K562 (cell line): ENCODE measurements at regions not wholly inside any gene's neighbourhood (a gene's known extent, or its start where the extent isn't known, plus 50 kb on each side); places are given as distances from the start of the nearest gene placed in this dataset.

Experiments used
- ATAC-seq: fragments of 200-7000 bp; cut with Tn5 transposase; 3 replicates; pipeline ENCODE4 v1.9.1; 2020; ENCODE audit warnings: moderate library complexity
- BruUV-seq: library from RNA; stranded (reverse); fragments of 400-500 nt; replicated peaks from 2 replicates; lab custom pipeline; 2021; lab: Mats Ljungman, UMichigan
- CTCF ChIA-PET: fragments of 300-600 bp; formaldehyde crosslinking; extraction: SDS; loops from one replicate; lab custom pipeline; 2021; ENCODE audit warnings: low intra/inter-chr PET ratio; lab: Yijun Ruan, JAX
- POLR2A ChIA-PET: fragments of 300-600, 350-650 bp; sonication (Branson Sonifier 250); formaldehyde crosslinking; extraction: SDS; loops from one replicate; lab custom pipeline; 2021; ENCODE audit warnings: antibody characterized with exemption, inconsistent platforms; lab: Yijun Ruan, JAX
- DNase-seq, 4 experiments: peaks; one replicate each; pipeline versions ENCODE4 v3.0.0 to v3.0.0-alpha.2; 2011 to 2018; ENCODE audit warnings: low spot score in 3 of 4, mixed read lengths in 3 of 4; ENCODE audit errors: extremely low read depth in 1 of 4
- FAIRE-seq: peaks from 2 replicates; lab custom pipeline; 2011; peaks lifted over from hg19 to GRCh38; lab: Jason Lieb, UNC
- H2AFZ ChIP-seq: 2 replicates; pipeline ENCODE4 v1.6.0; 2011; ENCODE audit warnings: low read depth, low read length, control low read depth, inconsistent platforms
- H3K27ac ChIP-seq: fragments of 200-600 bp; 3 replicates; pipeline ENCODE4 v1.8.0; 2011; ENCODE audit warnings: low read depth, mild to moderate bottlenecking, control low read depth, inconsistent platforms, low read length, moderate library complexity, mixed read lengths; ENCODE audit errors: extremely low read depth
- H3K27me3 ChIP-seq, 2 experiments: fragments of 300-600 bp in 1 of 2; 2 replicates in 1 of 2; 3 replicates in 1 of 2; pipeline versions ENCODE4 v1.6.0 to v1.8.0; 2011; ENCODE audit warnings: inconsistent platforms in 2 of 2, low read length in 2 of 2, mild to moderate bottlenecking in 1 of 2, mixed read lengths in 1 of 2, moderate library complexity in 1 of 2; ENCODE audit not compliant: control insufficient read depth in 2 of 2, insufficient read depth in 2 of 2
- H3K36me3 ChIP-seq: fragments of 300-600 bp; 3 replicates; pipeline ENCODE4 v1.8.0; 2011; ENCODE audit warnings: mild to moderate bottlenecking, low read length, inconsistent platforms; ENCODE audit not compliant: control insufficient read depth, insufficient read depth
- H3K4me1 ChIP-seq, 2 experiments: fragments of 200-600 bp in 1 of 2; replicated peaks in 1 of 2; 2 replicates in 1 of 2; 3 replicates in 1 of 2; pipeline versions ENCODE4 v1.5.1 to v1.8.0; 2011; ENCODE audit warnings: inconsistent platforms in 2 of 2, low read length in 2 of 2, mild to moderate bottlenecking in 1 of 2, mixed read lengths in 1 of 2, moderate library complexity in 1 of 2; ENCODE audit not compliant: control insufficient read depth in 2 of 2, insufficient read depth in 2 of 2
- H3K4me2 ChIP-seq: 2 replicates; pipeline ENCODE4 v1.6.1; 2011; ENCODE audit warnings: low read length, control low read depth, inconsistent platforms, mixed read lengths; ENCODE audit not compliant: insufficient read depth
- H3K4me3 ChIP-seq: fragments of 200-600 bp; sonication (generic), shearing (Covaris generic); 2 replicates; pipeline ENCODE4 v1.5.1; 2016; ENCODE audit warnings: control low read depth, inconsistent platforms
- H3K79me2 ChIP-seq: fragments of 200-600 bp; 3 replicates; pipeline ENCODE4 v1.8.0; 2011; ENCODE audit warnings: low read length, inconsistent platforms; ENCODE audit not compliant: control insufficient read depth, insufficient read depth
- H3K9ac ChIP-seq, 2 experiments: 2 replicates each; pipeline versions ENCODE4 v1.6.0 to v1.6.1; 2011; ENCODE audit warnings: low read depth in 2 of 2, low read length in 2 of 2, control low read depth in 1 of 2, inconsistent platforms in 1 of 2, mild to moderate bottlenecking in 1 of 2, mixed read lengths in 1 of 2; ENCODE audit not compliant: insufficient read depth in 1 of 2
- H3K9me1 ChIP-seq: one replicate; pipeline ENCODE4 v1.6.0; 2011; ENCODE audit warnings: inconsistent platforms, mild to moderate bottlenecking, low read length, moderate library complexity; ENCODE audit not compliant: control insufficient read depth, insufficient read depth
- H3K9me3 ChIP-seq: replicated peaks from 2 replicates; pipeline ENCODE4 v1.5.1; 2011; ENCODE audit warnings: low read depth, low read length, inconsistent platforms; ENCODE audit not compliant: control insufficient read depth, insufficient read depth
- H4K20me1 ChIP-seq: replicated peaks from 2 replicates; pipeline ENCODE4 v1.6.1; 2011; ENCODE audit warnings: low read length, inconsistent platforms, mixed read lengths; ENCODE audit not compliant: control insufficient read depth, insufficient read depth
- CREB5 ChIP-seq: fragments of 250-450 bp; sonication (Bioruptor Pico); IDR thresholded peaks from 2 replicates; pipeline ENCODE4 v1.5.0; 2020; ENCODE audit warnings: mild to moderate bottlenecking
- CTBP1 ChIP-seq: fragments of 450-650 bp; IDR thresholded peaks from 2 replicates; pipeline ENCODE4 v1.6.1; 2016; ENCODE audit warnings: borderline replicate concordance
- CTCF ChIP-seq, 3 experiments: IDR thresholded peaks in 2 of 3; conservative IDR thresholded peaks in 1 of 3; 2 replicates each; pipeline ENCODE4 v1.5.1; 2011 to 2012; ENCODE audit warnings: low read length in 3 of 3, mild to moderate bottlenecking in 3 of 3, control low read depth in 2 of 3, improper control_type of control experiment in 1 of 3, inconsistent platforms in 1 of 3, low read depth in 1 of 3, mixed read lengths in 1 of 3, moderate library complexity in 1 of 3; ENCODE audit not compliant: insufficient read depth in 2 of 3
- PCBP1 ChIP-seq: fragments of 200-400 bp; formaldehyde crosslinking; IDR thresholded peaks from 2 replicates; pipeline ENCODE4 v1.6.1; 2018; ENCODE audit warnings: mild to moderate bottlenecking, low read depth, low read length; ENCODE audit not compliant: poor library complexity, severe bottlenecking
- POLR2G ChIP-seq: fragments of 200-400 bp; formaldehyde crosslinking; IDR thresholded peaks from 2 replicates; pipeline ENCODE4 v1.6.1; 2017; ENCODE audit warnings: low read depth, mild to moderate bottlenecking, antibody characterized with exemption, low read length, moderate library complexity
- RCOR1 ChIP-seq, 2 experiments: IDR thresholded peaks; 2 replicates each; pipeline ENCODE4 v1.6.1; 2012; ENCODE audit warnings: low read depth in 2 of 2, low read length in 2 of 2, borderline replicate concordance in 1 of 2, improper control_type of control experiment in 1 of 2
- STAT5A ChIP-seq: IDR thresholded peaks from 2 replicates; pipeline ENCODE4 v1.6.1; 2012; ENCODE audit warnings: low read length, inconsistent platforms, borderline replicate concordance
- TBL1XR1 ChIP-seq, 2 experiments: IDR thresholded peaks; 2 replicates each; pipeline ENCODE4 v1.6.1; 2012; ENCODE audit warnings: improper control_type of control experiment in 2 of 2, low read length in 2 of 2, mild to moderate bottlenecking in 1 of 2
- ZNF232 ChIP-seq: sonication (generic); formaldehyde crosslinking; IDR thresholded peaks from 2 replicates; pipeline ENCODE4 v1.8.0; 2022; ENCODE audit warnings: mild to moderate bottlenecking, missing genetic modification reagents
- WGBS: fragments of 100-300 bp; shearing (Covaris generic); methylation state at CpG from one replicate; pipeline ENCODE4 v1.1.6; 2016; ENCODE audit warnings: low coverage, mixed read lengths; ENCODE audit not compliant: insufficient coverage; ENCODE audit errors: missing lambda C conversion rate; 5-methylcytosine and 5-hydroxymethylcytosine counted together
- in situ Hi-C: fragments of 300-500 bp; cut with MboI; formaldehyde crosslinking; loops from 4 replicates; pipeline ENCODE4 v1.15.0; 2018; ENCODE audit warnings: inconsistent platforms, mixed read lengths
- intact Hi-C: fragments of 100-400 bp; cut with micrococcal nuclease; formaldehyde crosslinking; loops from 2 replicates; pipeline ENCODE4 v1.14.2; 2022
- TF ChIP-seq, protein P1 (sequence below): IDR thresholded peaks from 2 replicates; pipeline ENCODE4 v1.6.1; 2014; ENCODE audit warnings: antibody characterized with exemption
- TF ChIP-seq, protein P2 (sequence below): sonication (generic); formaldehyde crosslinking; IDR thresholded peaks from 2 replicates; pipeline ENCODE4 v1.8.1; 2023; ENCODE audit warnings: mild to moderate bottlenecking, missing genetic modification reagents

DNA sequence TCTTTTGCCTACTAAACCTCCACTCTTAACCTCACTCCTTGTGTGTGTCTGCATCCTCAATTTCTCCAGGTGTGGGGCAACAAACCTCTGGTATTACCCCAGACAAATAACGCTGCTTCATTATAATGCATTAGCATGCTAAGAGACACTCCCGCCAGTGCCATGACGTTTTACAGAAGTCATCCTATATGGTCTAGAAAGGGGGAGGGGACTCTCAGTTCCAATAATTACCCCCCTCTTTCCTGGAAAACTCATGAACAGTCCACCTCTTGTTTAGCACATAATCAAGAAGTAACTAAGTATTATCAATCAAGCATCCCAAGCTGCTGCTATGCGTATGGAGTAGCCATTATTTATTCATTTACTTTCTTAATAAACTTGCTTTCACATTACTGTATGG, 364.5 kb downstream of the TYW1 start (continued):
- TF ChIP-seq TBL1XR1 (IDR thresholded peaks at IDR 0.05; ENCODE audit: low read length in 2 of 2) (peak in 1 of 2 experiments; percentile 56; a peak in 1 of 4 replicates), RCOR1 (IDR thresholded peaks at IDR 0.05; ENCODE audit: borderline replicate concordance in 1 of 2, low read depth in 2 of 2, low read length in 2 of 2) (0 out of 4 replicates have a peak, but pooled peaks of 1 of the 2 experiments have one; percentile 13), CREB5 (CRISPR knock-in tag) (no peak), CTBP1 (no peak), PCBP1 (no peak)

- Histone ChIP-seq H3K9me3 (no peaks in the 10 kb centered on the region), H3K36me3 (no peaks in the 10 kb centered on the region), H3K9ac (peak overlapping the region in 1 of 2 experiments; percentile 55; a peak in 1 of 4 replicates), H2AFZ (no peak overlapping the region; the same call in 1 of the 2 replicates), H4K20me1 (no peaks in the 10 kb centered on the region), H3K4me2 (no peak overlapping the region), H3K9me1 (no peaks in the 10 kb centered on the region), H3K27ac (no peak overlapping the region), H3K4me3 (no peak overlapping the region), H3K79me2 (no peaks in the 10 kb centered on the region), H3K27me3 (peaks cover 0 to 6% of the 10 kb centered on the region in 2 experiments; a peak in 1 of 5 replicates), H3K4me1 (peaks cover 8 to 10% of the 10 kb centered on the region in 2 experiments)
- ChIA-PET POLR2A (interaction anchor here (1.6 kb wide), 1 partner anchor 12 kb away, joined by 5 read pairs; no protein-coding TSS in a partner anchor), CTCF (no interaction called here)
- no peak for DNase-seq
- no TSS peak for BruUV-seq
- ATAC-seq = peak; percentile 60
- intact Hi-C loops = loop anchor here (10.0 kb wide), 1 partner anchor 190 kb away; no protein-coding TSS in a partner anchor
- in situ Hi-C loops = no loop called here
- WGBS = 52% methylated on average over 45 of the region's 60 CpGs
- FAIRE-seq = no peak
- TF ChIP-seq, protein P1, sequence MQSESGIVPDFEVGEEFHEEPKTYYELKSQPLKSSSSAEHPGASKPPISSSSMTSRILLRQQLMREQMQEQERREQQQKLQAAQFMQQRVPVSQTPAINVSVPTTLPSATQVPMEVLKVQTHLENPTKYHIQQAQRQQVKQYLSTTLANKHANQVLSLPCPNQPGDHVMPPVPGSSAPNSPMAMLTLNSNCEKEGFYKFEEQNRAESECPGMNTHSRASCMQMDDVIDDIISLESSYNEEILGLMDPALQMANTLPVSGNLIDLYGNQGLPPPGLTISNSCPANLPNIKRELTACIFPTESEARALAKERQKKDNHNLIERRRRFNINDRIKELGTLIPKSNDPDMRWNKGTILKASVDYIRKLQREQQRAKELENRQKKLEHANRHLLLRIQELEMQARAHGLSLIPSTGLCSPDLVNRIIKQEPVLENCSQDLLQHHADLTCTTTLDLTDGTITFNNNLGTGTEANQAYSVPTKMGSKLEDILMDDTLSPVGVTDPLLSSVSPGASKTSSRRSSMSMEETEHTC = no peak
- TF ChIP-seq STAT5A (no peak), ZNF232 (CRISPR knock-in tag) (no peak), POLR2G (0 out of 2 replicates have a peak, but pooled peaks have one; percentile 21), CTCF (IDR thresholded peaks at IDR 0.05 in 2 of 3, conservative IDR thresholded peaks at IDR 0.05 in 1 of 3; ENCODE audit: insufficient read depth in 2 of 3, low read depth in 1 of 3, low read length in 3 of 3) (peak in 1 of 3 experiments; percentile 21; a peak in 1 of 6 replicates)
- TF ChIP-seq, protein P2, sequence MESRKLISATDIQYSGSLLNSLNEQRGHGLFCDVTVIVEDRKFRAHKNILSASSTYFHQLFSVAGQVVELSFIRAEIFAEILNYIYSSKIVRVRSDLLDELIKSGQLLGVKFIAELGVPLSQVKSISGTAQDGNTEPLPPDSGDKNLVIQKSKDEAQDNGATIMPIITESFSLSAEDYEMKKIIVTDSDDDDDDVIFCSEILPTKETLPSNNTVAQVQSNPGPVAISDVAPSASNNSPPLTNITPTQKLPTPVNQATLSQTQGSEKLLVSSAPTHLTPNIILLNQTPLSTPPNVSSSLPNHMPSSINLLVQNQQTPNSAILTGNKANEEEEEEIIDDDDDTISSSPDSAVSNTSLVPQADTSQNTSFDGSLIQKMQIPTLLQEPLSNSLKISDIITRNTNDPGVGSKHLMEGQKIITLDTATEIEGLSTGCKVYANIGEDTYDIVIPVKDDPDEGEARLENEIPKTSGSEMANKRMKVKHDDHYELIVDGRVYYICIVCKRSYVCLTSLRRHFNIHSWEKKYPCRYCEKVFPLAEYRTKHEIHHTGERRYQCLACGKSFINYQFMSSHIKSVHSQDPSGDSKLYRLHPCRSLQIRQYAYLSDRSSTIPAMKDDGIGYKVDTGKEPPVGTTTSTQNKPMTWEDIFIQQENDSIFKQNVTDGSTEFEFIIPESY (CRISPR knock-in tag) = peak; percentile 62
Observed at GRCh38 chr7:67364441-67365017, 367.9 kb downstream of the TYW1 start.
